Left lung (tissue), 4 donors: ENCODE measurements at regions not wholly inside any gene's neighbourhood (a gene's known extent, or its start where the extent isn't known, plus 50 kb on each side); places are given as distances from the start of the nearest gene placed in this dataset.

Experiments used
- ATAC-seq: fragments of 200-7000 bp; cut with Tn5 transposase; one replicate; pipeline ENCODE4 v1.9.1; 2020; ENCODE audit warnings: moderate library complexity
- DNase-seq, 4 donors: peaks; one replicate each; pipeline ENCODE4 v3.0.0-alpha.2; 2013 to 2020
- H3K27ac ChIP-seq, 2 donors: fragments of 200-600 bp; sonication (generic) in 1 of 2; one replicate each; pipeline versions ENCODE4 v1.5.0 to v1.8.0; 2020 to 2021
- H3K27me3 ChIP-seq, 2 donors: fragments of 200-600 bp; sonication (generic) in 1 of 2; one replicate each; pipeline versions ENCODE4 v1.5.0 to v1.8.0; 2020 to 2021
- H3K36me3 ChIP-seq, 2 donors: fragments of 200-600 bp; sonication (generic) in 1 of 2; one replicate each; pipeline versions ENCODE4 v1.5.0 to v1.8.0; 2020 to 2021
- H3K4me1 ChIP-seq, 2 donors: fragments of 200-600 bp; one replicate each; pipeline ENCODE4 v1.8.0; 2021
- H3K4me3 ChIP-seq, 2 donors: fragments of 200-600 bp; sonication (generic) in 1 of 2; one replicate each; pipeline versions ENCODE4 v1.5.0 to v1.8.0; 2020 to 2021; ENCODE audit warnings: mild to moderate bottlenecking in 1 of 2
- H3K9me3 ChIP-seq, 2 donors: fragments of 200-600 bp; sonication (generic) in 1 of 2; one replicate each; pipeline versions ENCODE4 v1.5.0 to v1.8.0; 2020 to 2021
- intact Hi-C, 2 donors: fragments of 100-400 bp; cut with DNase I; formaldehyde crosslinking; loops; one replicate each; pipeline versions ENCODE4 v1.11.2 to v1.14.2; 2022
- TF ChIP-seq, protein P1 (sequence below), 2 donors: fragments of 200-600 bp; sonication (generic) in 1 of 2; IDR thresholded peaks; one replicate each; pipeline versions ENCODE4 v1.5.0 to v1.8.0; 2021; ENCODE audit warnings: antibody characterized with exemption in 2 of 2
- donor health status: DM: no; HTN: yes; CAD: no.
- donor health status: DM: no; HTN: no; CAD: no.

DNA sequence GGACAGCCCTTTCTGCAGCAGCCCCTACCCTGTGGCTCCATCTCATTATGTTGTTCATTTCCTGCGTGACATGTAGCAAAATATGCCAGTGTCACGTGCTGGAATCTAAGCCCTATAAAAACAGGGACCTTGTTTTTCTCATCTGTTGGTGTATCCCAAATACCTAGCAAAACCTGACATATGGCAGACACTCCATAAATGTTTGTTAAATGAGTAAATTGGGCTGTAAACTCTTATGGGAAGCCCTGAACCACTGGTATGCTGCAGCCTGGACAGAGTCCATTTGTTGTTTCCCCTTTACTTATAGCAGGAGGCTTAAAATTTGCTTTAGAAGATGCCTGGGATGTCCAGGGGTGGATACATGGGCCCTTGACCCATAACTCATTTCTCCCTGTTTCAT is 363.8 kb downstream of the NPHP4 start:
- DNase-seq (no peak), ATAC-seq (no peak)
- Histone ChIP-seq H3K4me3 (no peak overlapping the region), H3K36me3 (no peaks in the 10 kb centered on the region), H3K27ac (no peak overlapping the region), H3K4me1 (no peaks in the 10 kb centered on the region), H3K9me3 (no peaks in the 10 kb centered on the region), H3K27me3 (peaks cover 0 to 7% of the 10 kb centered on the region in 2 donors)
- intact Hi-C loops, result no loop called here
- TF ChIP-seq, protein P1, sequence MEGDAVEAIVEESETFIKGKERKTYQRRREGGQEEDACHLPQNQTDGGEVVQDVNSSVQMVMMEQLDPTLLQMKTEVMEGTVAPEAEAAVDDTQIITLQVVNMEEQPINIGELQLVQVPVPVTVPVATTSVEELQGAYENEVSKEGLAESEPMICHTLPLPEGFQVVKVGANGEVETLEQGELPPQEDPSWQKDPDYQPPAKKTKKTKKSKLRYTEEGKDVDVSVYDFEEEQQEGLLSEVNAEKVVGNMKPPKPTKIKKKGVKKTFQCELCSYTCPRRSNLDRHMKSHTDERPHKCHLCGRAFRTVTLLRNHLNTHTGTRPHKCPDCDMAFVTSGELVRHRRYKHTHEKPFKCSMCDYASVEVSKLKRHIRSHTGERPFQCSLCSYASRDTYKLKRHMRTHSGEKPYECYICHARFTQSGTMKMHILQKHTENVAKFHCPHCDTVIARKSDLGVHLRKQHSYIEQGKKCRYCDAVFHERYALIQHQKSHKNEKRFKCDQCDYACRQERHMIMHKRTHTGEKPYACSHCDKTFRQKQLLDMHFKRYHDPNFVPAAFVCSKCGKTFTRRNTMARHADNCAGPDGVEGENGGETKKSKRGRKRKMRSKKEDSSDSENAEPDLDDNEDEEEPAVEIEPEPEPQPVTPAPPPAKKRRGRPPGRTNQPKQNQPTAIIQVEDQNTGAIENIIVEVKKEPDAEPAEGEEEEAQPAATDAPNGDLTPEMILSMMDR (IDR thresholded peaks at IDR 0.05), result no peak

DNA sequence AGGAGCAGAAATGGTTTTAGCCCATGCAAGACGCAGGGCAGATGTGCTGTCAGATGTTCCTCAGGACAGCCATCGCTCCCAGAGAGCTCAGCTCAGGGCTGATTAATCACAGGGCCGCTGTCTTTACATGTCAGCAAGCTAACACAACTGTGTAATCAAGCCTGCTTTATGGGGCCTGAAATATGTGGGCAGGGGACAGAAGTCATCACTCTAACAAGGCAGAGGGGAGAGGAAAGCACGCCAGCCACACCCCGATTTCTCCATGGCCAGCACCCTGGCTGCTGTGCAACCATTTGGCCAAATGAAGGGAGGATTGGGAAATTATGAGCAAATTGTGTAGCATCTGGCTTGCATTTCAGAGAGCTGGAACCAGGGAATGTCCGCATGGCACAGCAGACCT is 368.8 kb downstream of the NPHP4 start:
- ATAC-seq, result no peak
- no peak for DNase-seq
- H3K9me3 ChIP-seq, result no peaks in the 10 kb centered on the region
- H3K27me3 ChIP-seq, result peaks cover 0 to 11% of the 10 kb centered on the region in 2 donors
- no peaks in the 10 kb centered on the region for H3K4me1 ChIP-seq
- no peak overlapping the region for H3K4me3 ChIP-seq
- intact Hi-C loops, result no loop called here
- H3K36me3 ChIP-seq, result no peaks in the 10 kb centered on the region
- no peak overlapping the region for H3K27ac ChIP-seq
- TF ChIP-seq, protein P1 (IDR thresholded peaks at IDR 0.05), result no peak

DNA sequence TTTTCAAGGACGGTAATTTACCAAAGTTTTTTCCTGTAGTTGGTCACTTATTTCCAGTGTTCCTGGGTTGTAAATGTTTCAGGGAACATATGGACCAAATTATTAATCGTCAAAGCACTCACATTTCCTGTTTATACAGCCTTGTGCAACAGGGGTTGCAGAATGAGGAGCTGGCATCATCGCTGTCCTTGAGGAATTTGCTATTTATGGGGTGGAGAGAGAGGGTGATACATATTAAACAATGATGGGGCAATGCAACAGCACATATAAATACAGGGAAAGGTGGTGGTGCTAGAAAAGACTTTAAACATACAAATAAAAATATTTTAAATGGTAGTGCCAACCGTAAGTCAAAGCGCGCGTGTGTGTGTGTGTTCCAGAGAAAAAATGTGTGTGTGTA is 369.8 kb downstream of the NPHP4 start:
- Histone ChIP-seq H3K27me3 (peaks cover 0 to 18% of the 10 kb centered on the region in 2 donors), H3K27ac (no peak overlapping the region), H3K4me1 (no peaks in the 10 kb centered on the region), H3K36me3 (no peaks in the 10 kb centered on the region), H3K9me3 (no peaks in the 10 kb centered on the region), H3K4me3 (no peak overlapping the region)
- ATAC-seq (no peak), DNase-seq (peak in 2 of 4 donors; percentile 32 to 57)
- TF ChIP-seq, protein P1 (IDR thresholded peaks at IDR 0.05), result no peak
- intact Hi-C loops, result no loop called here

DNA sequence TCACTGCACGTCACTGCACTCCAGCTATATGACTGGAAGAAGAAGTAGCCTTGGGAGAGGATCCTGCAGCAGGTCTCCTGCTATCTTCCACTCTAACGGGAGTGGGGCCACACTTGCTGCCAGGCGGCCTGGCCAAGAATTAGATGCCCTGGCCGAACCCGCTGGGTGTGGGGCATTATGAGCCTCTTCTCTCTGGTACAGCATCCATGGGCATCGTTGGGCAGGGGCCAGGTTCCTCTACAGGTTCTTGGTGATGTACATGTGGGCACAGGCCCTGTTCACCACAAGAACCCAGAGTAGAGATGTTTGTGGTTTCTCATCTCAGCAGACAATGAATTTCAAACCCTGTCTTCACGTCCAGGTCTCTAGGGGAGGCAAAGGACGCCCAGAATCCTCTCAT is 370.5 kb downstream of the NPHP4 start:
- intact Hi-C loops, result no loop called here
- no peaks in the 10 kb centered on the region for H3K4me1 ChIP-seq
- H3K36me3 ChIP-seq, result no peaks in the 10 kb centered on the region
- H3K27me3 ChIP-seq, result peaks cover 0 to 25% of the 10 kb centered on the region in 2 donors
- no peak overlapping the region for H3K27ac ChIP-seq
- DNase-seq (peak in 1 of 4 donors; percentile 72), ATAC-seq (no peak)
- H3K4me3 ChIP-seq, result no peak overlapping the region
- H3K9me3 ChIP-seq, result no peaks in the 10 kb centered on the region
- TF ChIP-seq, protein P1 (IDR thresholded peaks at IDR 0.05), result no peak

DNA sequence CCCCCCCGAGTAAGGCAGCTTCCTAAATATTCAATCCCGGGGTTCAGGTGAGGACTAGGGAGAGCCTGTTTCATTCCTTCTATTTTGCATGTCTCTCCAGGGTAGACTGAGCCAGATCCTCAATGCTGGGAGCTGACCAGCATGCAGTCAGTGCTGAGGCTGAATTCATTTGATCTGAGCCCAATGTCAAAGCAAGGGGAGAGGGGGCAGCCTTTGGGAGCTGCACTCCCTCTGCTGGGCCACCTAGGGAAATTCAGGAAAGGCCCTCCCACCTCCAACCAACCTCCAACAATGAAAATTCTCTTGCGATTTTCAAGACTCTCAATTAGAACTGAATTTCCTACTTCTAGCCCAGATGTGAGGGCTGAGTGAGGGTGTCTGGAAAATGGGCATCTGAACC is 371.2 kb downstream of the NPHP4 start:
- peaks cover 0 to 32% of the 10 kb centered on the region in 2 donors for H3K27me3 ChIP-seq
- no peaks in the 10 kb centered on the region for H3K4me1 ChIP-seq
- H3K4me3 ChIP-seq, result no peak overlapping the region
- TF ChIP-seq, protein P1 (IDR thresholded peaks at IDR 0.05), result no peak
- ATAC-seq, result peak; percentile 66
- DNase-seq, result peak in 1 of 4 donors; percentile 55
- intact Hi-C loops, result no loop called here
- no peak overlapping the region for H3K27ac ChIP-seq
- H3K36me3 ChIP-seq, result no peaks in the 10 kb centered on the region
- no peaks in the 10 kb centered on the region for H3K9me3 ChIP-seq
